ENCODE measurements at regions not wholly inside any gene's neighbourhood (a gene's known extent, or its start where the extent isn't known, plus 50 kb on each side); places are given as distances from the start of the nearest gene placed in this dataset.

DNA sequence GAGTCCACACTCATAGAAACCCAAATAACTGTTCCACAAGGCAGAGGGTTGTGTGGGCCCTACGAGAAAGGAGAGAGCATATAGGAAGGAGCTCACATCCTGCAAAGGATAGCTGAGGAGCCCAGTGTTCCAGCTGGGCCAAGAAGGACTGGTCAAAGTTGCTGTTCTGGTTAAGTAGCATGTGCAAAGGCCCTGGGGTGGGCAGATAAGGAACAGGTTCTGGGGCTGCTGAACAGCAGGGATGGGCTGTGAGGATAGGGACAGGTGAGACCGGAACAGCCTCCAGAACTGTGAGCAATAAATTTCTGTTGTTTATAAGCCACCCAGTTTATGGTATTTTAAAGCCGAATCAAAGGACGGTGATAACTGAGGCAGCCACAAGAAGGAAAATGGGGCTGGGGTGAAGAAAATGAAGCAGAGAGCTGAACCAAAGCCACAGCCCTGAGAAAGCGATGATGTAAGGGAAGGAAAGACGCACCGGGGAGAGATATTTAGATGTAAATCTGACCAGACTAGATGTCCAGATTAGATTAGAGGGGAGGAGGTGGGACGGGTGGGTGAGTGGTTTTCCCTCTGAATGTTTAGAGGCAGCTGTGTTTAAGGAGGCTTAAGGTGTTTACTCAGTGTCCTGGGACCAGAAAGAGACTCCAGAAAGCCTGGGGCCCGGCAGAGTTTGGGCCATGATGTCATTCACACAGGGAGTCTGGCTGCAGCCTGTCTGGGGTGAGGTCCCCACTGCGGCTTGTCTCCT, 180.8 kb upstream of the BCOR start:
- TF ChIP-seq, protein P1, sequence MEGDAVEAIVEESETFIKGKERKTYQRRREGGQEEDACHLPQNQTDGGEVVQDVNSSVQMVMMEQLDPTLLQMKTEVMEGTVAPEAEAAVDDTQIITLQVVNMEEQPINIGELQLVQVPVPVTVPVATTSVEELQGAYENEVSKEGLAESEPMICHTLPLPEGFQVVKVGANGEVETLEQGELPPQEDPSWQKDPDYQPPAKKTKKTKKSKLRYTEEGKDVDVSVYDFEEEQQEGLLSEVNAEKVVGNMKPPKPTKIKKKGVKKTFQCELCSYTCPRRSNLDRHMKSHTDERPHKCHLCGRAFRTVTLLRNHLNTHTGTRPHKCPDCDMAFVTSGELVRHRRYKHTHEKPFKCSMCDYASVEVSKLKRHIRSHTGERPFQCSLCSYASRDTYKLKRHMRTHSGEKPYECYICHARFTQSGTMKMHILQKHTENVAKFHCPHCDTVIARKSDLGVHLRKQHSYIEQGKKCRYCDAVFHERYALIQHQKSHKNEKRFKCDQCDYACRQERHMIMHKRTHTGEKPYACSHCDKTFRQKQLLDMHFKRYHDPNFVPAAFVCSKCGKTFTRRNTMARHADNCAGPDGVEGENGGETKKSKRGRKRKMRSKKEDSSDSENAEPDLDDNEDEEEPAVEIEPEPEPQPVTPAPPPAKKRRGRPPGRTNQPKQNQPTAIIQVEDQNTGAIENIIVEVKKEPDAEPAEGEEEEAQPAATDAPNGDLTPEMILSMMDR (conservative IDR thresholded peaks at IDR 0.05): no peak
- no peak for TF ChIP-seq EZH2 (IDR thresholded peaks at IDR 0.05; ENCODE audit: low read depth)

Data from PC-9 (cell line).